A673 (cell line): ENCODE measurements at regions not wholly inside any gene's neighbourhood (a gene's known extent, or its start where the extent isn't known, plus 50 kb on each side); places are given as distances from the start of the nearest gene placed in this dataset.
"Not testable (repeated sequence)": the region's sequence is repeated elsewhere in the genome, so short reads cannot be mapped to it uniquely, and the experiment has no call there.

Experiments
- CTCF ChIP-seq: fragments of 300-800, 200-600 bp; sonication (generic); conservative IDR thresholded peaks from 2 replicates; pipeline ENCODE4 v1.5.1; 2017; ENCODE audit warnings: low read depth, mild to moderate bottlenecking, antibody characterized with exemption, low read length, moderate library complexity, mixed read lengths
- EZH2 ChIP-seq: fragments of 200-600 bp; sonication (generic); IDR thresholded peaks from 2 replicates; pipeline ENCODE4 v1.6.1; 2017; ENCODE audit warnings: borderline replicate concordance, low read depth, mild to moderate bottlenecking, mixed read lengths, antibody characterized with exemption, low read length; ENCODE audit not compliant: poor library complexity, severe bottlenecking

DNA sequence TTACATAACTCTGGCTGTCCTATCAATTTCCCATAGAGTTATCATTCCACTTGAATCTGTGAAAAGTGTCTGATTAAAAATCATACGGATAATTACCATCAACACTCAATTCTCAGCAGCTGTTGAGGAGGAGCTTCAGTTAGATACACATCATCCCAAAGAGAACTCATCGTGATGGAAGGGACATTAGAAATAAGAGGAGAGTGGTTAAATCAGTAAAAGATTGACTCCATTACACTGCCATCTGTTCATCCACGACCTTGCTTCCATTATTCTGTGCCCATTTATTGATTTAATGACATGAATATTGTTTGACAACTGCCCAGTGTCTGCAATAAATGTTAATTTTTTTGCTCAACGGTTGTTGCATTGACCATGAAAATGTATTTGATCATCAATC is 223.5 kb downstream of the SPATA31A1 start:
- TF ChIP-seq CTCF, EZH2: not testable (repeated sequence)
